B cell (primary cell): ENCODE measurements at regions not wholly inside any gene's neighbourhood (a gene's known extent, or its start where the extent isn't known, plus 50 kb on each side); places are given as distances from the start of the nearest gene placed in this dataset.

Experiments
- ATAC-seq: fragments of 200-7000 bp; cut with Tn5 transposase; one replicate; pipeline ENCODE4 v1.10.0; 2021; ENCODE audit warnings: low read depth, mild to moderate bottlenecking, moderate number of reproducible peaks, moderate library complexity
- CTCF ChIA-PET: fragments of 350-600 bp; sonication (Branson Sonifier 250); formaldehyde crosslinking; loops from one replicate; lab custom pipeline; 2021; ENCODE audit warnings: antibody characterized with exemption, inconsistent platforms; lab: Charles Lee
- POLR2A ChIA-PET: fragments of 350-600 bp; sonication (Branson Sonifier 250); formaldehyde crosslinking; loops from one replicate; lab custom pipeline; 2021; ENCODE audit warnings: antibody characterized with exemption; lab: Charles Lee
- DNase-seq: peaks from one replicate; pipeline ENCODE4 v3.0.0; 2013
- H2AFZ ChIP-seq: 2 replicates; pipeline ENCODE4 v1.6.1; 2012; ENCODE audit warnings: mild to moderate bottlenecking, low read depth, low read length; ENCODE audit not compliant: insufficient read depth, poor library complexity, severe bottlenecking
- H3K27ac ChIP-seq, 2 donors: 1 replicate in 1 of 2; 2 replicates in 1 of 2; pipeline ENCODE4 v1.5.1; 2012 to 2013; ENCODE audit warnings: low read length in 2 of 2, mild to moderate bottlenecking in 2 of 2, moderate library complexity in 1 of 2
- H3K27me3 ChIP-seq, 4 experiments: fragments of 200-600 bp in 1 of 4; sonication (generic) in 1 of 4; replicated peaks in 1 of 4; 1 replicate in 2 of 4; 2 replicates in 2 of 4; pipeline versions ENCODE4 v1.6.1 to v1.7.0; 2013 to 2016; ENCODE audit warnings: low read length in 3 of 4, mild to moderate bottlenecking in 2 of 4, mixed read lengths in 1 of 4, moderate library complexity in 1 of 4; ENCODE audit not compliant: insufficient read depth in 4 of 4, control insufficient read depth in 3 of 4; ENCODE audit errors: control extremely low read depth in 1 of 4
- H3K36me3 ChIP-seq, 2 experiments: replicated peaks in 1 of 2; 1 replicate in 1 of 2; 2 replicates in 1 of 2; pipeline versions ENCODE4 v1.6.1 to v1.7.1; 2013; ENCODE audit warnings: low read length in 1 of 2; ENCODE audit not compliant: insufficient read depth in 2 of 2, control insufficient read depth in 1 of 2; ENCODE audit errors: control extremely low read depth in 1 of 2, extremely low read depth in 1 of 2
- H3K4me1 ChIP-seq, 2 donors: fragments of 200-600 bp in 1 of 2; sonication (generic) in 1 of 2; 1 replicate in 1 of 2; 2 replicates in 1 of 2; pipeline versions ENCODE4 v1.5.1 to v1.6.1; 2013 to 2017; ENCODE audit warnings: low read length in 2 of 2; ENCODE audit not compliant: control insufficient read depth in 2 of 2, insufficient read depth in 2 of 2
- H3K4me2 ChIP-seq: replicated peaks from 2 replicates; pipeline ENCODE3; 2012; ENCODE audit warnings: mild to moderate bottlenecking, low read depth, low read length; ENCODE audit not compliant: poor library complexity, severe bottlenecking
- H3K4me3 ChIP-seq, 5 experiments: fragments of 200-600 bp in 1 of 5; sonication (generic) in 1 of 5; 1 replicate in 3 of 5; 2 replicates in 2 of 5; pipeline versions ENCODE4 v1.5.1 to v1.7.0; 2011 to 2016; ENCODE audit warnings: low read length in 4 of 5, mild to moderate bottlenecking in 4 of 5, low read depth in 2 of 5, control low read depth in 1 of 5, moderate library complexity in 1 of 5; ENCODE audit not compliant: insufficient read depth in 1 of 5; ENCODE audit errors: control extremely low read depth in 1 of 5, extremely low read depth in 1 of 5
- H3K79me2 ChIP-seq: fragments of 200-600 bp; sonication (generic); one replicate; pipeline ENCODE4 v1.6.0; 2016; ENCODE audit warnings: low read length; ENCODE audit not compliant: control insufficient read depth, insufficient read depth
- H3K9ac ChIP-seq: fragments of 200-600 bp; sonication (generic); 2 replicates; pipeline ENCODE4 v1.6.1; 2017; ENCODE audit warnings: mild to moderate bottlenecking, low read length, moderate library complexity
- H3K9me3 ChIP-seq, 3 donors: one replicate each; pipeline versions ENCODE4 v1.6.1 to v1.7.1; 2013; ENCODE audit warnings: low read length in 2 of 3; ENCODE audit not compliant: control insufficient read depth in 2 of 3, insufficient read depth in 1 of 3; ENCODE audit errors: control extremely low read depth in 1 of 3
- H4K20me1 ChIP-seq: 2 replicates; pipeline ENCODE4 v1.6.0; 2012; ENCODE audit warnings: mild to moderate bottlenecking, low read length; ENCODE audit not compliant: insufficient read depth, control insufficient read depth, poor library complexity, severe bottlenecking
- H3K27ac Mint-ChIP-seq: one replicate; pipeline ENCODE4 v1.8.0; 2021; ENCODE audit warnings: mixed read lengths
- H3K27me3 Mint-ChIP-seq: one replicate; pipeline ENCODE4 v1.8.0; 2021; ENCODE audit warnings: mixed read lengths
- H3K4me1 Mint-ChIP-seq: one replicate; pipeline ENCODE4 v1.8.0; 2021; ENCODE audit warnings: mixed read lengths
- H3K4me3 Mint-ChIP-seq: one replicate; pipeline ENCODE4 v1.8.0; 2021; ENCODE audit warnings: mixed read lengths
- H3K9me3 Mint-ChIP-seq: one replicate; pipeline ENCODE4 v1.8.0; 2022; ENCODE audit warnings: mixed read lengths; ENCODE audit not compliant: insufficient read depth
- EZH2 ChIP-seq: IDR thresholded peaks from 2 replicates; pipeline ENCODE4 v1.6.1; 2012; ENCODE audit warnings: borderline replicate concordance, low read depth, mild to moderate bottlenecking, moderate library complexity, low read length; ENCODE audit not compliant: insufficient read depth, poor library complexity, severe bottlenecking
- WGBS: methylation state at CpG from one replicate; pipeline ENCODE4 v1.1.5; 2013; ENCODE audit warnings: missing lambda C conversion rate; ENCODE audit not compliant: insufficient coverage; 5-methylcytosine and 5-hydroxymethylcytosine counted together
- intact Hi-C: fragments of 100-400 bp; cut with micrococcal nuclease; formaldehyde crosslinking; loops from one replicate; pipeline ENCODE4 v1.10.0; 2022
- TF ChIP-seq, protein P1 (sequence below): fragments of 200-600 bp; IDR thresholded peaks from one replicate; pipeline ENCODE4 v1.8.0; 2022; ENCODE audit warnings: antibody characterized with exemption, mild to moderate bottlenecking

DNA sequence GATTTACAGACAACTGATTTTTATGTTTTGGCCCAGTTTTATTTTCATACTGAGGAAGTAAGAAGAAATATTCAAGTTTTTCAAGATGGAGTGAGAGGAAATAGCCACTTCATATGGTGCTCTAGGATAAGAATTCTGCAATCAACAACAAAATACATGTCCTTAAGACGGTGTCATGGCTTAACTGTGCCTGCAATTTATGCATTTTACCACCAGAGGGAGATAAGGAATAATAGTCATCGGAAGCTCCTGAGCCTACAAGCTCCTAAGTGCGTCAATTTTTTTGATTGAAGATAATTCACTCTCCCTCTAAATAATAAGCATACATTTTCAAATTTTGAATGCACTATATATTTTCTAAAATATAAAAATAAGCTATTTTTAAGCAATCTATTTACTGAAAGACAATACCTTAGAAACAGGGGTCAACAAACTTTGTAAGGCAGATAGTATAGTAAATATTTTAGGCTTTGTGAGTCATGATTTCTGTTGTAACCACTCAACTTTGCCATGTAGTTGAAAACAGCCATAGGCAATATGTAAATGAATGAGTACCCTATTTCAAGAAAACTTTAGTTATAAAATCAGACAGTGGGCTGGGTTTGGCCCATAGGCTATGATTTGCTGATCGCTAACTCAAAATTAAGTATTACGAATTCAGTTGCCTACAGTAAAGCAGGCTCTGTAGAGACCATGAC is 230.9 kb upstream of the DTNBP1 start:
- Histone ChIP-seq H2AFZ (no peak overlapping the region), H3K9me3 (peaks cover 2 to 10% (median 5%) of the 10 kb centered on the region in 3 donors), H3K27ac (no peak overlapping the region), H4K20me1 (no peaks in the 10 kb centered on the region), H3K4me2 (no peak overlapping the region), H3K36me3 (no peaks in the 10 kb centered on the region), H3K27me3 (no peaks in the 10 kb centered on the region), H3K4me1 (peaks cover 19% of the 10 kb centered on the region in 2 donors), H3K9ac (no peak overlapping the region), H3K79me2 (no peaks in the 10 kb centered on the region), H3K4me3 (no peak overlapping the region)
- Mint-ChIP-seq H3K27me3 (no peaks in the 10 kb centered on the region), H3K4me1 (peaks cover 19% of the 10 kb centered on the region), H3K27ac (no peak overlapping the region), H3K9me3 (no peaks in the 10 kb centered on the region), H3K4me3 (no peak overlapping the region)
- TF ChIP-seq EZH2, result no peak
- TF ChIP-seq, protein P1, sequence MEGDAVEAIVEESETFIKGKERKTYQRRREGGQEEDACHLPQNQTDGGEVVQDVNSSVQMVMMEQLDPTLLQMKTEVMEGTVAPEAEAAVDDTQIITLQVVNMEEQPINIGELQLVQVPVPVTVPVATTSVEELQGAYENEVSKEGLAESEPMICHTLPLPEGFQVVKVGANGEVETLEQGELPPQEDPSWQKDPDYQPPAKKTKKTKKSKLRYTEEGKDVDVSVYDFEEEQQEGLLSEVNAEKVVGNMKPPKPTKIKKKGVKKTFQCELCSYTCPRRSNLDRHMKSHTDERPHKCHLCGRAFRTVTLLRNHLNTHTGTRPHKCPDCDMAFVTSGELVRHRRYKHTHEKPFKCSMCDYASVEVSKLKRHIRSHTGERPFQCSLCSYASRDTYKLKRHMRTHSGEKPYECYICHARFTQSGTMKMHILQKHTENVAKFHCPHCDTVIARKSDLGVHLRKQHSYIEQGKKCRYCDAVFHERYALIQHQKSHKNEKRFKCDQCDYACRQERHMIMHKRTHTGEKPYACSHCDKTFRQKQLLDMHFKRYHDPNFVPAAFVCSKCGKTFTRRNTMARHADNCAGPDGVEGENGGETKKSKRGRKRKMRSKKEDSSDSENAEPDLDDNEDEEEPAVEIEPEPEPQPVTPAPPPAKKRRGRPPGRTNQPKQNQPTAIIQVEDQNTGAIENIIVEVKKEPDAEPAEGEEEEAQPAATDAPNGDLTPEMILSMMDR, result peak; percentile 45
- DNase-seq, result no peak
- intact Hi-C loops, result no loop called here
- WGBS, result 100% methylated on average over 2 of the region's 5 CpGs
- ChIA-PET POLR2A (interaction anchor here (1.3 kb wide), 1 partner anchor 14 kb away, joined by 5 read pairs; no protein-coding TSS in a partner anchor), CTCF (interaction anchor here (0.6 to 2.5 kb wide), 4 partner anchors 12 to 290 kb away, joined by 3 to 9 read pairs (median 6); partner anchors contain the start of gene MYLIP)
- ATAC-seq, result no peak

DNA sequence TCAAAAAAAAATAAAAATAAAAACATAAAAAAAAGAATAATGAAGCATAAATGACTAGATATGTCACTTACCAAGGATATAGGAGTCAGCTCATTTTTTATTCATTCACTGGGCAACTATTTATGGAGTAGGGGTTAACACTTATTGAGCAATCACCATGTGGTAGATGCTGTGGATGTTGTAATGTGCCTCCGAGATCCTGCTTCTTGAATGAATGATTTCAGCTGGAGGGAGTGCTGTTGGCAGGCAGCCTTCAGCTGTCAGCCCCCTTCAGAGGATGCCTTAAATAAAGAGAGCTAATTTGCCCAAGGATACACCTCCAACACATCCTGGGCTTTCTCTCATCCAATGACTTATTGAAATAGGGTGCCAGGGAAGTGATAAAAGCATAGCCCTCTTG is 229.5 kb upstream of the DTNBP1 start:
- Histone ChIP-seq H3K4me3 (no peak overlapping the region), H3K9ac (no peak overlapping the region), H4K20me1 (no peaks in the 10 kb centered on the region), H2AFZ (no peak overlapping the region), H3K4me2 (no peak overlapping the region), H3K9me3 (peaks cover 2 to 10% (median 5%) of the 10 kb centered on the region in 3 donors), H3K4me1 (peaks cover 26% of the 10 kb centered on the region in 2 donors), H3K36me3 (no peaks in the 10 kb centered on the region), H3K79me2 (no peaks in the 10 kb centered on the region), H3K27me3 (no peaks in the 10 kb centered on the region), H3K27ac (no peak overlapping the region)
- no CpG with 5 or more reads among the region's 1 CpG for WGBS
- H3K9me3 Mint-ChIP-seq, result no peaks in the 10 kb centered on the region
- no peak overlapping the region for H3K4me3 Mint-ChIP-seq
- CTCF ChIA-PET, result interaction anchor here (0.6 kb wide), 1 partner anchor 78 kb away, joined by 3 read pairs; no protein-coding TSS in a partner anchor
- POLR2A ChIA-PET, result interaction anchor here (0.6 to 1.0 kb wide), 3 partner anchors 9 to 14 kb away, joined by 5 to 6 read pairs (median 5); no protein-coding TSS in a partner anchor
- ATAC-seq, result no peak
- H3K4me1 Mint-ChIP-seq, result peaks cover 23% of the 10 kb centered on the region
- intact Hi-C loops, result no loop called here
- no peak overlapping the region for H3K27ac Mint-ChIP-seq
- no peak for DNase-seq
- TF ChIP-seq EZH2, result no peak
- TF ChIP-seq, protein P1, result no peak
- H3K27me3 Mint-ChIP-seq, result no peaks in the 10 kb centered on the region
